ENCODE measurements at regions not wholly inside any gene's neighbourhood (a gene's known extent, or its start where the extent isn't known, plus 50 kb on each side); places are given as distances from the start of the nearest gene placed in this dataset.

- no peak for DNase-seq
- WGBS, 4 donors, result 31 to 62% (median 43%) methylated on average over 6 of the region's 6 CpGs
- H3K27ac ChIP-seq, result no peak overlapping the region
- ATAC-seq, result no peak
- H3K4me1 ChIP-seq, result no peaks in the 10 kb centered on the region
- TF ChIP-seq POLR2A (IDR thresholded peaks at IDR 0.05) (no peak), CTCF (IDR thresholded peaks at IDR 0.05) (no peak)
- H3K27me3 ChIP-seq, result peaks cover 0 to 15% (median 0%) of the 10 kb centered on the region in 9 donors
- H3K4me3 ChIP-seq, result no peak overlapping the region
- H3K36me3 ChIP-seq, result no peaks in the 10 kb centered on the region
- intact Hi-C loops (cut with DNase I), result no loop called here
- H3K9me3 ChIP-seq, result peaks cover 0 to 11% (median 0%) of the 10 kb centered on the region in 12 donors
These were observed 243.9 kb downstream of the GLRX3 start for GRCh38 chr10:130380056-130380455.

DNA sequence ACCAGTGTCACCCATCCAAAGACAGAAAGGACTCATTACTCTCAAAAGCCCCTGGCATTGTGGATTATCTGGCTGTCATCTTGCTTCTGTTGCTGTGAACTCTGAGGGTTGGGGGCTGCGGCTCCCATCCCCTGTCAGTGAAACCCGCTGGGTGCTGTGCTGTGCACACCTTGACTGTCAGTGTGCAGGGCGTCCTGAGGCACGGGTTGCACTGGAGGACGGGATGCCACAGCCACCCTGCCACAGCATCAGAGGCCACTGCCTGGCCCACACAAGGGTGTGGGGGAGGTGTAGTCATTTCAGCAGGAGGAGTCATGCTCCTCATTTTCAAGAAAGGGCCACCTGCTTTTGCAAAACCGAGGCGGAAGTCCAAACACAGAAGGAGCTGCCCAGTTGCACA is 245.8 kb downstream of the GLRX3 start:
- H3K4me3 ChIP-seq, result no peak overlapping the region
- H3K4me1 ChIP-seq, result no peaks in the 10 kb centered on the region
- H3K27ac ChIP-seq, result no peak overlapping the region
- ATAC-seq (no peak), DNase-seq (no peak)
- TF ChIP-seq POLR2A (IDR thresholded peaks at IDR 0.05) (no peak), CTCF (IDR thresholded peaks at IDR 0.05) (no peak)
- intact Hi-C loops (cut with DNase I), result no loop called here
- peaks cover 0 to 3% (median 0%) of the 10 kb centered on the region in 12 donors for H3K9me3 ChIP-seq
- 88 to 91% (median 89%) methylated on average over 7 of the region's 7 CpGs for WGBS, 4 donors
- H3K27me3 ChIP-seq, result peaks cover 0 to 15% (median 0%) of the 10 kb centered on the region in 9 donors
- H3K36me3 ChIP-seq, result no peaks in the 10 kb centered on the region

- Histone ChIP-seq H3K36me3 (no peaks in the 10 kb centered on the region), H3K27me3 (peaks cover 0 to 5% (median 0%) of the 10 kb centered on the region in 9 donors), H3K4me3 (no peak overlapping the region), H3K4me1 (no peaks in the 10 kb centered on the region), H3K9me3 (peaks cover 0 to 9% (median 0%) of the 10 kb centered on the region in 12 donors), H3K27ac (no peak overlapping the region)
- intact Hi-C loops (cut with DNase I), result no loop called here
- DNase-seq (no peak), ATAC-seq (no peak)
- no peak for TF ChIP-seq POLR2A (IDR thresholded peaks at IDR 0.05)
- no peak for TF ChIP-seq CTCF (IDR thresholded peaks at IDR 0.05)
- WGBS, 4 donors, result 54 to 75% (median 71%) methylated on average over 9 to 11 of the region's 11 CpGs
These were observed 251.9 kb downstream of the GLRX3 start for GRCh38 chr10:130387936-130388580.

DNA sequence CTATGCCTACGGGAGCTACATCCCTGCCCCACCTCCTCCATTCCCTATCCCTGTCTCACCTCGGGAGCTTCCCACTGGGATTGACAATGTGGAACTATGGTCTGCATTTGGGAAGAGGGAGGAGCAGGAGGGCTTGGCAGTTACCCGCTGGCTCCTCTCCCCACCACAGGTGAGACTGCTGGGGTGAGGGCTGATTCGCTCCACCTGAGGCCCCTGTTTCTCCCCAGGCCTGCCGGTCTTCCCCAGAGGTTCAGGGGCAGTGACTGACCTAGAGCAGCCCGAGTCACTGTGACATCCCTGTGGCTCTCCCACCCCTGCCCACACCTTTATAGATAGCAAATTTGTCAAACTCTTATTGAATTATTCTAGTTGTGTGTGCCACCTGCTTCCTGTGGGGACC is 252.6 kb downstream of the GLRX3 start:
- no peak overlapping the region for H3K4me3 ChIP-seq
- H3K36me3 ChIP-seq, result no peaks in the 10 kb centered on the region
- ATAC-seq (no peak), DNase-seq (no peak)
- peaks cover 0 to 9% (median 0%) of the 10 kb centered on the region in 12 donors for H3K9me3 ChIP-seq
- H3K27ac ChIP-seq, result no peak overlapping the region
- H3K27me3 ChIP-seq, result peaks cover 0 to 5% (median 0%) of the 10 kb centered on the region in 9 donors
- intact Hi-C loops (cut with DNase I), result no loop called here
- H3K4me1 ChIP-seq, result no peaks in the 10 kb centered on the region
- TF ChIP-seq CTCF (IDR thresholded peaks at IDR 0.05), result no peak
- no peak for TF ChIP-seq POLR2A (IDR thresholded peaks at IDR 0.05)
- WGBS, 4 donors, result 62 to 71% (median 70%) methylated on average over 6 of the region's 6 CpGs
